TTC549 (cell line): ENCODE measurements at regions not wholly inside any gene's neighbourhood (a gene's known extent, or its start where the extent isn't known, plus 50 kb on each side); places are given as distances from the start of the nearest gene placed in this dataset.

Source experiments
- FAIRE-seq: peaks from 2 replicates; lab custom pipeline; 2012; peaks lifted over from hg19 to GRCh38; lab: Jason Lieb, UNC

DNA sequence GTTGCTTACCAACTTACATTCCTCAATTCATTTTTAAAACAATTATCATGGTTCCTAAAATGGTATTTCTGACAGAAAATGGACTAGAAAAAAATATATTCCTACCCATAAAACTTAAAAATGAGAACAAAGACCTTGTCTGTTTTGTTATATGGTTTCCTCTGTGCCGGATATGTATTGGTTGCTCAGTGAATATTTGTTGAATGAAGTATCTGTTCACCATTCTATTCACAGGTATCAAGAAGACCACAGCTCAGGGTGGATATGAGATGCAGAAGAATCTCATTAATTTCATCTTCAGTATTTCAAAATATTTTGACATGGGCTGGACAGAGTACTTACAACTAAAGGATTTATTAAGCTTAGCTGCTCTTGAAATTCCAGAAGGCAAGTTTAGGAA, 58.1 kb downstream of the TUSC7 start:
- FAIRE-seq, result no peak

DNA sequence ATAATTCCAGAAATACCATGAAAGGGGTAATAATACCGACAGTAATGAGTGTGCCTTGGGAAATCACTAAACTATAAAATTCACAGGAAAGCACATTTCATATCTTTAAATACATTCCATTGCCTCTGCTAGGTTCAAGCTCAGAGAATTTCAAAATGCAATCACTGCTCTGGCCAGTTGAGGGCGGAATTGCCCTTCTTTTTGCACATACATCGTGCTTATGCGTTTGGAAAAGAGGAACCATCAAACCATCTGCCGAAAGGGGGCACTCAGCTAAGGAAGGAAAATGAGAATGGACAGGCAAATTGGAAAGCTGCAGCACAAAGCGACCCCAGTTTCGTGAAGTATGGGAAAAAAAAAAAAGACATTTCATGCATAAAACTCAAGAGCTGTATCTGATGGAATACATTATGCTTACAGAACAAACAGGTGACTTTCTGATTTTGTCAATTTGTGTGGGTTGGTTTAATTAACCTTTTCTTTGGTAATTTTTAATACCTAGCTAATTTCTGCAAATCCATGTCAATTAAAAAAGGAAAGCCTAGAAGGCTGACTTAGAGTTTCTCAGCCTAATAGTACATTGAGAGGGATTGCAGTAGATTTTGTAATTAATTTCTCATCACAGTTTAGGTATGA, 61.4 kb downstream of the TUSC7 start:
- FAIRE-seq, result peak; percentile 86

- FAIRE-seq, result no peak
Observed at GRCh38 chr3:116776880-116777785, 67.6 kb downstream of the TUSC7 start.

DNA sequence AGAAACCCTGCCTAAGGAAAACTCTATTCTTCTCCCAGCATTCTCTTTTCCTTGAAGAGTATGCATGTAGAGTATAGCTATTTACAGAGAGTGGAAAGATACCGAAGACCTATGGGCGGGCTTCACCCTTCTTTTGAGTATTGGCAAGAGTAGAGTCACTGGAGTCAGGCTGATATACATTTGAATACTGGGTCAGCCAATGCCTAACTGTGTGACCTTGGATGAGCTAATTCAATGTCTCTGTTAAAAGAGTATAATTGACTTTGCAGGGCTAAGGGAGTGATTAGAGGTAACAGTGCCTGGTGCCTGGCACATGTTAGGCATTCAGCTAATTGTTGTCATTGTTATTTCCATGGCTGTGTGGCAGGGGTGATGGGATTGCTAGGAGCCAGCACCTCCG, 75.6 kb downstream of the TUSC7 start:
- no peak for FAIRE-seq

DNA sequence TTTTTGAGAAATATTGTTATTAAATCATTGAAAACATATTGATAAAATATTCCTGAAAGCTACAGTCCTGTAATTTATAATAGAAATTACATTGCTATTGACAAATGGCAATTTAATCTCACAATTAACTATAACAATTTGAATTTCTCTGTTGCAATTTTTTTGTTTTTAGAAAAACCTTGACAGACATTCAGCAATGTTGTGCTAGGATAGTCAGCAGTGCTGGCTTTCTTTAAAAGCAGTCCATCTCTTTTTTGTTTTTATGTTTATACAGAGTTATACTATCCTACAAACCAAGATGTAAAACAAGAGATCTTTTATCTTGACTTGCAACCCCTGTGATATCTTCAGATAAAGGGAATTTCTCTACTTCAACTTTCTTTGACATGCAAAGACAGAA, 93.1 kb downstream of the TUSC7 start:
- FAIRE-seq, result no peak

GRCh38 chr3:116806351-116806750, 96.8 kb downstream of the TUSC7 start:
- FAIRE-seq, result no peak

- no peak for FAIRE-seq
Observed at GRCh38 chr3:116808725-116809124, 99.1 kb downstream of the TUSC7 start.

- no peak for FAIRE-seq
Observed at GRCh38 chr3:116809208-116809607, 99.6 kb downstream of the TUSC7 start.

GRCh38 chr3:116811754-116812153, 102.2 kb downstream of the TUSC7 start:
- FAIRE-seq, result no peak

DNA sequence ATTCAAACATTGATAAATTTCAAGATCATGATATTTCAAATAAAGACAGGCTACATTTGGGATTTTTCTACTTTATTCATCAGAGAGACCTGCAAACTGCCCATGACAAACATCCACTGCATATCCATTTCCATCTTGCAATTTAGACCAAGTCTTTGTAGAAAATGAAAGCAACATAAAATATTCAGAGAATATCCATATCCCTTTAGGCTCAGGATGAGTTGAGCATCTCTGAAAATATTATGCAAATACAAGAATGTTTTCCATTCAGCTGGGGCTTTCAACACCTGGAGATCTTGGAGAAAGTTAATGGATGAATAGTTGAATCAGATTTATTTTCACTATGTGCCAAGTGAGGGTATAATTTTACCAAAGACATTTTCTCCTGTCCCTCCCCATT, 103.4 kb downstream of the TUSC7 start:
- no peak for FAIRE-seq

GRCh38 chr3:116815321-116815720, 105.7 kb downstream of the TUSC7 start:
- no peak for FAIRE-seq

DNA sequence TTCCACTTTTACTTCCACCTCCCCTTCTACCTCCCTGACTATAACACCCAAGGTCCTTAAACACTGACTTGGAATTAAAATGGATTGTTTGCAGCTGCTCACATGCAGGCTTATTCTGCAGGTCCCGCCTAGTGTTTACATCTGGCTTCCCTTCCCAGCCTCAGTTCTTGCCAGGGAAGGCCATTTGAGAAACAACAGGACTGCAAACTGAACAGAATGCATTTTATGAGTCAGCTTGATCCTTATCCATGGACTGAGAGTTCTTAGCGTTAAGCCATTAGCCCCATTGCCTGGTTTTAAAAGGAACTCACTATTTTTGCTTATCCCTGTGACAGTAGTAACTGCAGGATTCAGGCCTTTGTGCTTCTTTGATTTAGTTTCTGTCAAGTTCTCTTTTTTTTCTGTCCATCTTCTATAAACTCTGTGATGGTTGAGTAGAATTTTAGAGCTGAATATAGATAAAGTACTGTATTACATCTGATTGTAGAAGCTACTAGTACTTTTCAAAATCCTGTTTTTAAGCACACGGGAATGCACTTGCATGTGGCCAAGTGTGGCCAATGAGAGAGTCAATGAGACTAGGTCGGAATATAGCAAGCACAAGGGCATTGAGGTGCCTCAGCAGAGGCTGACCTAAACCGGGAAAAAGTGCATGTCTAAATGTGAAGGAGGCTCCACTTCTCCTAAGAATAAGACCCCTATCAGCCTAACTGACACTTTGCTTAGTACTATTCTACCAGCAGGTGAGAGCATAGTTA, 106.4 kb downstream of the TUSC7 start:
- FAIRE-seq, result no peak

DNA sequence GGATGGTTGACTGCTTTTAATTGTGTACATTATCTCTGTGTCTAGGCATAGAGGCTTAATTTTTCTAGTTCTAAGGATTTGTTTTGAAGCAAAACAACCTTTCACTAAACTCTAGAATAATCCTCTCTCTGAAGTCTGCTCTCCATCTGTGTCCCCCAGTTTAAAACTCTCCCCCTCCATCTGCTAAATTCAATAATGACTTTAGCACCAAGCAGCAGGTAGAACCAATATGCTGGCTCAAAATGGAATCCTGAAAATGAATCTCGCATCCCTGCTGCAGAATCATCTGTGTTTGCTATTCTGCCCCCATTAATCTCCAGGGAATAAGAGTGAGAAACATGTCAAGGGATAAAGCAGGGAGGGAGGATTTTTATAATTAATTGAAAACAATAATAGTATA, 111.8 kb downstream of the TUSC7 start:
- no peak for FAIRE-seq

- no peak for FAIRE-seq
Observed at GRCh38 chr3:116824208-116824607, 114.6 kb downstream of the TUSC7 start.

DNA sequence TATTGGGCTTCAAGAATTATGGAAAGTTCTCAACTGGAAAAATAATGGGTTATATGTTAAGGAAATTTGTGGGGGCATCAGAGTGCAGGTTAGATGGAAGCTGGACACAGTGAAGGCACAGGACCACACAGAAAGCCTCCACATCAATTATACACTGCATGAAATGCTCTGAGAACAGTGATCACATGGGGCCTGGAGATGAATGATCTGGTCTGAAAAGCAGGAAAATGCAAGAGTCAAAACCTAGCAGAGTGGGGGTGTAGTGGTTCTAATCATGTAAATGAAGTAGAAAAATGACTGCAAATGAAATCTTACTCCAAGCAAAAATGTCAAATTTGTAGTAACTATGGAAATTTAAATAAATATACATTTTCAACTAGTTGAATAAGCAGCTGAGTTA, 123.6 kb downstream of the TUSC7 start:
- FAIRE-seq, result no peak

DNA sequence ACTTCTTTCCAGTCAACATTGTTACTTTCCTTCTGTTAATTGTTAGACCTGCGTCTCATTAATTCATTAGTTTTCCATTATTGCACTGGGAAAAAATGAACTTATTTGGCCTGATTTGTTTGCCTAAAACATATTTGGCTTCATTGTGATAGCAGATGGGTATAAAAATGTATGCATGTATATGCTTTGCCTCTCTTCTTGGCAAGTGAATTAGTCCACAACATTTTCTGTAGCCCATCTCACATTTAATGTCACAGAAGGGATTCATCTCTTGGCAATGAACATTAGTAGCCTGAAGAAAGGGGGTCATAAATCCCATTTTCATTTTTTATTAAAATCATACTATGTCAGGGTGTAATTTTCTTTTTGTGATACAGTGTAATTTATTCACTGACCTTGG, 125.2 kb downstream of the TUSC7 start:
- no peak for FAIRE-seq

- FAIRE-seq, result no peak
Observed at GRCh38 chr3:116835658-116836057, 126.1 kb downstream of the TUSC7 start.

GRCh38 chr3:116836286-116836685, 126.7 kb downstream of the TUSC7 start:
- FAIRE-seq, result no peak

GRCh38 chr3:116837483-116837882, 127.9 kb downstream of the TUSC7 start:
- FAIRE-seq, result no peak

DNA sequence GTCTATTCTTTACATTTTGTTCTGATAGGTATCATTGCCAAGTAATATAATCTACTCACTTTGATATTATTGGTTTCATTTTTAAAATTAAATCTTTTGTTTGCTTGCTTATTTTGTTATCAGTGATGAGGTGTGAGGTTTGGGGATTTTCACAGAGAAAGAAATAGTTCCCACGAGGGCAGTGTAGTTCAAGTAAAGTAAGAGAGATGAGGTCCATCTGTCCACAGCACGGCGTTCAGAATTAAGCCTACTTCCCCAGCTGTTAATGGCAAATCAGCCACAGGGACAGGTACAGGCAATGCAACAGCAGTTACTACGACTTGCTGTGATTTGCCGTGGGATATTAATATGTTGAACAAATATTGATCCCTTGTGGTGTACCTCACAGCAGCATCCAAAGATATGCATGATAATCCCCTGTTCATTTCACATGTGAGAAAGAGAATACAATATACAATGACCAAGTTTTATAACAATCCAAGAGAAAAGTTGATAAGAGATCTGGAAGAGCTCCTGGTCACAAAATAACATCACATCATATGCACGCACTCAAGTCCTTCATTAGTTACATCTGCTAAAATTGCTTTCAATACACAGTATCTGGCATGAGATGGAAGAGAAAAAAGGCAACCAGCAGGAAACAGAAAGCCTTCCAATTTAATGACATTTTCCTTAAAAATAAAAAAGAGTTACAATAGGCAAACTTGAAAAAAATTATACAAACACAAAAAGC, 131.6 kb downstream of the TUSC7 start:
- no peak for FAIRE-seq

DNA sequence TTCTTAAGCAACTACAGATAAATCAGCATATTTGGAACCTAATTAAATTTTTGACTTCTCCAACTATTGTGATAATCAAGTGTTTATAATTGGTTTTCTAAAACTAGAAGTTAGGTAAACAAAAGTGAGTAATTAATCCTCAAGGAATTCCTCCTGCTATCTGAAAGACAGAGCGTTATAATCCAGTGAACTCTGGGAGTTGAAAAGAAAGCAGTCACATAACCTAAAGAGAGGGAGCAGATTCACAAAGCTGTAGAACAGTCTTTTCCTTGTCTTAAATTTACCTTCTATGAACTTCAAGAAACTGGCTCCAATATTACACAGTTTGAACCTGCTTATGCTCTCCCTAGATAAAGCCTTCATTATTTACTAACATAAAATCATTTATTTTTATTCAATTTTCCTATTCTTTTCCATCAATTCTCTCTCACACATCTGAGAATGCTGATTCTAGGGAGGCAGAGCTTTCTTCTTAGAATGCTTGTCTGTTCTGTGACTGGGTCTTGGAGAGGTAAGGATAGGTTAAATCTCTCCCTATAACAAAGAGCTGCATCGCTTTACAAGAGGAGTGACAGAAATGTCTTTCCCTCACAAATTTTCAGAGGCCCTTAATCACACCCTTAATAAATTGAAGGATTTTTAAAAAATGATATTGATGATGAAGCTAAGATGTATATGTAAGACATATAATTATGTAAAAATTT, 132.8 kb downstream of the TUSC7 start:
- FAIRE-seq, result no peak
